IMR-90 (cell line): ENCODE measurements at regions not wholly inside any gene's neighbourhood (a gene's known extent, or its start where the extent isn't known, plus 50 kb on each side); places are given as distances from the start of the nearest gene placed in this dataset.

Source experiments
- ATAC-seq: fragments of 200-7000 bp; cut with Tn5 transposase; 2 replicates; pipeline ENCODE4 v1.9.1; 2020; ENCODE audit warnings: low read depth, mild to moderate bottlenecking, moderate library complexity
- BruUV-seq: library from RNA; stranded (reverse); fragments of 400-500 nt; replicated peaks from 2 replicates; lab custom pipeline; 2021; lab: Mats Ljungman, UMichigan
- CTCF ChIA-PET: fragments of 300-600 bp; formaldehyde crosslinking; extraction: SDS; loops from one replicate; lab custom pipeline; 2021; ENCODE audit warnings: antibody characterized with exemption; lab: Yijun Ruan, JAX
- POLR2A ChIA-PET: fragments of 300-600 bp; sonication (Branson Sonifier 250); formaldehyde crosslinking; loops from one replicate; lab custom pipeline; 2022; ENCODE audit warnings: antibody characterized with exemption; ENCODE audit not compliant: unreplicated experiment; lab: Charles Lee
- DNase-seq: peaks from one replicate; pipeline ENCODE4 v3.0.0; 2013
- H2AFZ ChIP-seq: replicated peaks from 2 replicates; pipeline ENCODE3; 2013; ENCODE audit warnings: low read length, mild to moderate bottlenecking; ENCODE audit not compliant: poor library complexity
- H2AK5ac ChIP-seq: 2 replicates; pipeline ENCODE4 v1.6.1; 2013; ENCODE audit warnings: low read depth, low read length, inconsistent platforms
- H2AK9ac ChIP-seq: replicated peaks from 2 replicates; pipeline ENCODE3; 2013; ENCODE audit warnings: mild to moderate bottlenecking, low read depth, low read length, moderate library complexity; ENCODE audit not compliant: poor library complexity
- H2BK120ac ChIP-seq: 2 replicates; pipeline ENCODE4 v1.6.1; 2013; ENCODE audit warnings: low read depth, low read length, inconsistent platforms
- H2BK15ac ChIP-seq: 3 replicates; pipeline ENCODE4 v1.6.1; 2013; ENCODE audit warnings: low read depth, low read length, inconsistent platforms
- H2BK20ac ChIP-seq: 2 replicates; pipeline ENCODE4 v1.6.1; 2013; ENCODE audit warnings: low read depth, mild to moderate bottlenecking, inconsistent platforms, low read length, moderate library complexity
- H2BK5ac ChIP-seq: 2 replicates; pipeline ENCODE4 v1.6.1; 2013; ENCODE audit warnings: mild to moderate bottlenecking, low read depth, low read length, inconsistent platforms; ENCODE audit not compliant: poor library complexity, severe bottlenecking
- H3K14ac ChIP-seq: replicated peaks from 2 replicates; pipeline ENCODE4 v1.6.1; 2013; ENCODE audit warnings: low read depth, low read length, inconsistent platforms
- H3K18ac ChIP-seq: 2 replicates; pipeline ENCODE4 v1.6.1; 2013; ENCODE audit warnings: low read depth, low read length, control low read depth
- H3K23ac ChIP-seq: 2 replicates; pipeline ENCODE4 v1.6.1; 2013; ENCODE audit warnings: low read depth, low read length, inconsistent platforms
- H3K27ac ChIP-seq: 2 replicates; pipeline ENCODE4 v1.5.1; 2013; ENCODE audit warnings: mild to moderate bottlenecking, control low read depth, low read length; ENCODE audit not compliant: insufficient read depth
- H3K27me3 ChIP-seq: 2 replicates; pipeline ENCODE4 v1.6.1; 2013; ENCODE audit warnings: low read length; ENCODE audit not compliant: control insufficient read depth, insufficient read depth
- H3K36me3 ChIP-seq: 2 replicates; pipeline ENCODE4 v1.6.1; 2013; ENCODE audit warnings: low read length, mixed read lengths; ENCODE audit not compliant: control insufficient read depth, insufficient read depth
- H3K4ac ChIP-seq: 2 replicates; pipeline ENCODE4 v1.6.1; 2013; ENCODE audit warnings: low read depth, low read length, inconsistent platforms
- H3K4me1 ChIP-seq: 2 replicates; pipeline ENCODE4 v1.6.1; 2013; ENCODE audit warnings: low read length, mixed read lengths; ENCODE audit not compliant: control insufficient read depth, insufficient read depth
- H3K4me2 ChIP-seq: 2 replicates; pipeline ENCODE4 v1.6.1; 2013; ENCODE audit warnings: low read depth, mild to moderate bottlenecking, control low read depth, low read length, moderate library complexity
- H3K4me3 ChIP-seq: 2 replicates; pipeline ENCODE4 v1.5.1; 2013; ENCODE audit warnings: low read depth, mild to moderate bottlenecking, control low read depth, low read length, moderate library complexity; ENCODE audit not compliant: insufficient read depth
- H3K56ac ChIP-seq: 2 replicates; pipeline ENCODE4 v1.6.1; 2013; ENCODE audit warnings: low read length, inconsistent platforms; ENCODE audit not compliant: insufficient read depth; ENCODE audit errors: extremely low read depth
- H3K79me1 ChIP-seq, 2 experiments: 2 replicates each; pipeline ENCODE4 v1.6.1; 2013; ENCODE audit warnings: low read length in 2 of 2, inconsistent platforms in 1 of 2, low read depth in 1 of 2
- H3K9ac ChIP-seq: 2 replicates; pipeline ENCODE4 v1.6.1; 2013; ENCODE audit warnings: low read depth, low read length, control low read depth
- H3K9me1 ChIP-seq: 2 replicates; pipeline ENCODE4 v1.6.1; 2013; ENCODE audit warnings: low read length, inconsistent platforms; ENCODE audit not compliant: insufficient read depth
- H3K9me3 ChIP-seq: 2 replicates; pipeline ENCODE4 v1.6.1; 2013; ENCODE audit warnings: low read length; ENCODE audit not compliant: control insufficient read depth, insufficient read depth
- H4K20me1 ChIP-seq: 2 replicates; pipeline ENCODE4 v1.6.1; 2013; ENCODE audit warnings: low read length, inconsistent platforms; ENCODE audit not compliant: insufficient read depth
- H4K5ac ChIP-seq: 2 replicates; pipeline ENCODE4 v1.6.1; 2013; ENCODE audit warnings: mild to moderate bottlenecking, low read depth, low read length, control low read depth
- H4K8ac ChIP-seq, 2 experiments: 2 replicates each; pipeline ENCODE4 v1.6.1; 2013; ENCODE audit warnings: low read depth in 2 of 2, low read length in 2 of 2, control low read depth in 1 of 2, inconsistent platforms in 1 of 2
- H4K91ac ChIP-seq: 2 replicates; pipeline ENCODE4 v1.6.1; 2013; ENCODE audit warnings: low read depth, low read length, inconsistent platforms; ENCODE audit not compliant: insufficient read depth
- BHLHE40 ChIP-seq: fragments of 150-350 bp; IDR thresholded peaks from 2 replicates; pipeline ENCODE4 v1.6.1; 2016; ENCODE audit warnings: mild to moderate bottlenecking, low read depth, low read length
- CEBPB ChIP-seq: IDR thresholded peaks from 2 replicates; pipeline ENCODE4 v1.6.1; 2012; ENCODE audit warnings: low read depth, low read length, improper control_type of control experiment
- CHD1 ChIP-seq: IDR thresholded peaks from 2 replicates; pipeline ENCODE4 v1.6.1; 2012; ENCODE audit warnings: low read depth, low read length, improper control_type of control experiment
- FOS ChIP-seq: fragments of 150-350 bp; IDR thresholded peaks from 2 replicates; pipeline ENCODE4 v1.6.1; 2016; ENCODE audit warnings: low read depth, low read length
- MAFK ChIP-seq: IDR thresholded peaks from 2 replicates; pipeline ENCODE4 v1.6.1; 2012; ENCODE audit warnings: low read depth, low read length, improper control_type of control experiment
- MAZ ChIP-seq: IDR thresholded peaks from 2 replicates; pipeline ENCODE4 v1.6.1; 2012; ENCODE audit warnings: low read depth, mild to moderate bottlenecking, low read length, improper control_type of control experiment, moderate library complexity, borderline replicate concordance
- MXI1 ChIP-seq: IDR thresholded peaks from 2 replicates; pipeline ENCODE4 v1.6.1; 2012; ENCODE audit warnings: low read depth, mild to moderate bottlenecking, low read length, moderate library complexity, borderline replicate concordance
- NFE2L2 ChIP-seq: fragments of 150-350 bp; IDR thresholded peaks from 2 replicates; pipeline ENCODE4 v1.6.1; 2016; ENCODE audit warnings: low read depth, mild to moderate bottlenecking, low read length
- POLR2A ChIP-seq: IDR thresholded peaks from 2 replicates; pipeline ENCODE4 v1.6.1; 2012; ENCODE audit warnings: mild to moderate bottlenecking, low read depth, low read length
- RAD21 ChIP-seq: IDR thresholded peaks from 2 replicates; pipeline ENCODE4 v1.6.1; 2012; ENCODE audit warnings: low read length, improper control_type of control experiment
- RCOR1 ChIP-seq: IDR thresholded peaks from 2 replicates; pipeline ENCODE4 v1.6.1; 2012; ENCODE audit warnings: mild to moderate bottlenecking, low read length, improper control_type of control experiment; ENCODE audit not compliant: insufficient replicate concordance
- RFX5 ChIP-seq: IDR thresholded peaks from 2 replicates; pipeline ENCODE4 v1.8.0; 2012; ENCODE audit warnings: low read depth, mild to moderate bottlenecking, low read length, moderate library complexity
- SMC3 ChIP-seq: fragments of 150-350 bp; IDR thresholded peaks from 2 replicates; pipeline ENCODE4 v1.6.1; 2016; ENCODE audit warnings: low read depth, mild to moderate bottlenecking, antibody characterized with exemption, low read length, moderate library complexity
- WGBS, 2 experiments: methylation state at CpG; one replicate each; pipeline versions ENCODE4 v1.1.5 to v1.1.7; 2013; ENCODE audit warnings: missing lambda C conversion rate in 2 of 2; ENCODE audit not compliant: insufficient read length in 1 of 2; ENCODE audit errors: extremely low coverage in 2 of 2; 5-methylcytosine and 5-hydroxymethylcytosine counted together
- dilution Hi-C: fragments of 300-500 bp; cut with HindIII; formaldehyde crosslinking; loops from one replicate; pipeline ENCODE4 v1.14.3; 2018; ENCODE audit warnings: low sequenced_read_pairs; ENCODE audit not compliant: unreplicated experiment
- in situ Hi-C: fragments of 300-500 bp; cut with MboI; formaldehyde crosslinking; loops from 3 replicates; pipeline ENCODE4 v1.14.3; 2019; ENCODE audit warnings: low sequenced_read_pairs, inconsistent platforms, mixed read lengths
- intact Hi-C: fragments of 100-400 bp; cut with micrococcal nuclease; formaldehyde crosslinking; loops from 2 replicates; pipeline ENCODE4 v1.10.0; 2022
- TF ChIP-seq, protein P1 (sequence below): fragments of 150-350 bp; IDR thresholded peaks from 2 replicates; pipeline ENCODE4 v1.6.1; 2016; ENCODE audit warnings: low read depth, mild to moderate bottlenecking, low read length, moderate library complexity, borderline replicate concordance
- TF ChIP-seq, protein P2 (sequence below): conservative IDR thresholded peaks from 2 replicates; pipeline ENCODE4 v1.5.1; 2012; ENCODE audit warnings: mild to moderate bottlenecking, low read depth, low read length, improper control_type of control experiment
- TF ChIP-seq, protein P3 (sequence below): fragments of 150-350 bp; IDR thresholded peaks from 2 replicates; pipeline ENCODE4 v1.6.1; 2017; ENCODE audit warnings: mild to moderate bottlenecking, antibody characterized with exemption, low read length, low read depth

DNA sequence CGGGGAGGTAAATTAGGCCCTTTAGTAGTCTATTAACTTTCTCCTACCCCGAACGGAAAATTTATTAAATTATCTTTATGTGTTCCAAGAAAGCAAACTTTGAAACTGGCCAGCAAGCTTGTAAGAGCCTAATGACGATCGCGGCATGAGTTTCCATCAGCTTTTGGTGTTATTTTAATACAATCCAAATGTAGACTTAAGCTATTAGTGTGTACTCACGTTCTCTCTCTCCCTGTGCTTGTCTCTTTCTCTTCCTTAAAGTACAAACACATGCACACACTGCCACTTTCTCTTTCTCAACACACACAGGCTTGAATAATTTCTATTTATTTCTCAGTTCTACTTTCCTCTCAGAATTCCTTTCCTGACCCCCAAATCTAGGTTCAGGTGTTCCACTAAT is 108.8 kb upstream of the MME start:
- DNase-seq (peak; percentile 17), ATAC-seq (no peak)
- peaks cover 6% of the 10 kb centered on the region; the same call in 1 of the 2 replicates for H3K4me1 ChIP-seq
- no peaks in the 10 kb centered on the region for H3K27me3 ChIP-seq
- intact Hi-C loops, result loop anchor here (5.0 kb wide), 1 partner anchor 101 kb away; no protein-coding TSS in a partner anchor
- H3K4ac ChIP-seq, result peak overlapping the region; percentile 56; the same call in 1 of the 2 replicates
- H2AFZ ChIP-seq, result no peak overlapping the region
- no peaks in the 10 kb centered on the region for H4K20me1 ChIP-seq
- no peak overlapping the region for H3K56ac ChIP-seq
- H3K4me2 ChIP-seq, result peak overlapping the region; percentile 45; the same call in 1 of the 2 replicates
- no peak overlapping the region for H2AK9ac ChIP-seq
- no peaks in the 10 kb centered on the region for H3K36me3 ChIP-seq
- dilution Hi-C loops, result no loop called here
- H2BK20ac ChIP-seq, result peak overlapping the region; percentile 83; the same call in 1 of the 2 replicates
- 0 out of 2 replicates have a peak overlapping the region, but pooled peaks have one; percentile 53 for H2AK5ac ChIP-seq
- H3K79me1 ChIP-seq, result no peaks in the 10 kb centered on the region
- no peaks in the 10 kb centered on the region for H3K9me3 ChIP-seq
- no peak overlapping the region; the same call in 1 of the 2 replicates for H3K27ac ChIP-seq
- no peaks in the 10 kb centered on the region for H3K9me1 ChIP-seq
- peak overlapping the region; percentile 91 for H3K18ac ChIP-seq
- BruUV-seq, result no TSS peak
- no peak overlapping the region for H3K4me3 ChIP-seq
- in situ Hi-C loops, result no loop called here
- H4K5ac ChIP-seq, result peak overlapping the region; percentile 63; the same call in 1 of the 2 replicates
- no peak overlapping the region; the same call in 1 of the 2 replicates for H3K9ac ChIP-seq
- peak overlapping the region; percentile 36 to 43; a peak in 1 of 4 replicates for H4K8ac ChIP-seq
- peak overlapping the region; percentile 29; the same call in 1 of the 2 replicates for H4K91ac ChIP-seq
- TF ChIP-seq MXI1, result no peak
- TF ChIP-seq, protein P1, sequence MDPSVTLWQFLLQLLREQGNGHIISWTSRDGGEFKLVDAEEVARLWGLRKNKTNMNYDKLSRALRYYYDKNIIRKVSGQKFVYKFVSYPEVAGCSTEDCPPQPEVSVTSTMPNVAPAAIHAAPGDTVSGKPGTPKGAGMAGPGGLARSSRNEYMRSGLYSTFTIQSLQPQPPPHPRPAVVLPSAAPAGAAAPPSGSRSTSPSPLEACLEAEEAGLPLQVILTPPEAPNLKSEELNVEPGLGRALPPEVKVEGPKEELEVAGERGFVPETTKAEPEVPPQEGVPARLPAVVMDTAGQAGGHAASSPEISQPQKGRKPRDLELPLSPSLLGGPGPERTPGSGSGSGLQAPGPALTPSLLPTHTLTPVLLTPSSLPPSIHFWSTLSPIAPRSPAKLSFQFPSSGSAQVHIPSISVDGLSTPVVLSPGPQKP, result no peak
- no peak for TF ChIP-seq SMC3
- TF ChIP-seq RFX5, result no peak
- TF ChIP-seq FOS, result no peak
- TF ChIP-seq RCOR1, result no peak
- TF ChIP-seq, protein P2, sequence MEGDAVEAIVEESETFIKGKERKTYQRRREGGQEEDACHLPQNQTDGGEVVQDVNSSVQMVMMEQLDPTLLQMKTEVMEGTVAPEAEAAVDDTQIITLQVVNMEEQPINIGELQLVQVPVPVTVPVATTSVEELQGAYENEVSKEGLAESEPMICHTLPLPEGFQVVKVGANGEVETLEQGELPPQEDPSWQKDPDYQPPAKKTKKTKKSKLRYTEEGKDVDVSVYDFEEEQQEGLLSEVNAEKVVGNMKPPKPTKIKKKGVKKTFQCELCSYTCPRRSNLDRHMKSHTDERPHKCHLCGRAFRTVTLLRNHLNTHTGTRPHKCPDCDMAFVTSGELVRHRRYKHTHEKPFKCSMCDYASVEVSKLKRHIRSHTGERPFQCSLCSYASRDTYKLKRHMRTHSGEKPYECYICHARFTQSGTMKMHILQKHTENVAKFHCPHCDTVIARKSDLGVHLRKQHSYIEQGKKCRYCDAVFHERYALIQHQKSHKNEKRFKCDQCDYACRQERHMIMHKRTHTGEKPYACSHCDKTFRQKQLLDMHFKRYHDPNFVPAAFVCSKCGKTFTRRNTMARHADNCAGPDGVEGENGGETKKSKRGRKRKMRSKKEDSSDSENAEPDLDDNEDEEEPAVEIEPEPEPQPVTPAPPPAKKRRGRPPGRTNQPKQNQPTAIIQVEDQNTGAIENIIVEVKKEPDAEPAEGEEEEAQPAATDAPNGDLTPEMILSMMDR, result no peak
- no peak for TF ChIP-seq MAZ
- no peak for TF ChIP-seq MAFK
- TF ChIP-seq POLR2A, result no peak
- no peak for TF ChIP-seq CHD1
- TF ChIP-seq CEBPB, result no peak
- TF ChIP-seq BHLHE40, result no peak
- TF ChIP-seq RAD21, result no peak
- TF ChIP-seq, protein P3, sequence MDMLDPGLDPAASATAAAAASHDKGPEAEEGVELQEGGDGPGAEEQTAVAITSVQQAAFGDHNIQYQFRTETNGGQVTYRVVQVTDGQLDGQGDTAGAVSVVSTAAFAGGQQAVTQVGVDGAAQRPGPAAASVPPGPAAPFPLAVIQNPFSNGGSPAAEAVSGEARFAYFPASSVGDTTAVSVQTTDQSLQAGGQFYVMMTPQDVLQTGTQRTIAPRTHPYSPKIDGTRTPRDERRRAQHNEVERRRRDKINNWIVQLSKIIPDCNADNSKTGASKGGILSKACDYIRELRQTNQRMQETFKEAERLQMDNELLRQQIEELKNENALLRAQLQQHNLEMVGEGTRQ, result no peak
- no peak for TF ChIP-seq NFE2L2
- ChIA-PET POLR2A (no interaction called here), CTCF (interaction anchor here (0.7 kb wide), 1 partner anchor 179 kb away, joined by 3 read pairs; no protein-coding TSS in a partner anchor)
- peak overlapping the region; percentile 66; the same call in 1 of the 2 replicates for H2BK120ac ChIP-seq
- H3K23ac ChIP-seq, result no peak overlapping the region
- H3K14ac ChIP-seq, result no peak overlapping the region; the same call in 1 of the 2 replicates
- WGBS, 2 experiments, result 60% methylated on average over 1 of the region's 7 CpGs; no CpG with 5 or more reads in 1 of the 2 experiments
- peak overlapping the region; percentile 62; the same call in 1 of the 3 replicates for H2BK15ac ChIP-seq
- peak overlapping the region; percentile 61 for H2BK5ac ChIP-seq
